ENCODE measurements at regions not wholly inside any gene's neighbourhood (a gene's known extent, or its start where the extent isn't known, plus 50 kb on each side); places are given as distances from the start of the nearest gene placed in this dataset.

DNA sequence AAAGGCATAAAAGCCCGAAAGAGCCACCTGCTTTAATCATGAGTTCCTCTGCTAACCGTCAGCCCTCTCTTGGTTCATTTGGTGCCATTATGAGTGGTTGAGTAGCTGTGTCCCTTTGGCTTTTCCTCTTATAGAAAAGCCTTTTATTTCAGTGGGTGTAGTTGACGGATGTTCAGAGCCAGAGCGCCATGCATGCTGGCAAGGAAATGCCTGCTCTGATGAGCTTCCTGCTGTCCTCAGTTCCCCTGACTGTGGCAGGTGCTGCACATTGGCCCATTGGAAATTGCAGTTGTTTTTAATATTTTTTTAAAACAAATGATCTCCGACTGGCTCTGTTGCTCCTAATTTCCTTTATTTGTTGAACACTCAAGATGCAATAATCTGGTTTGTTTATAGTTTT lies 77.3 kb upstream of the LIMCH1 start:
- DNase-seq, result no peak

DNA sequence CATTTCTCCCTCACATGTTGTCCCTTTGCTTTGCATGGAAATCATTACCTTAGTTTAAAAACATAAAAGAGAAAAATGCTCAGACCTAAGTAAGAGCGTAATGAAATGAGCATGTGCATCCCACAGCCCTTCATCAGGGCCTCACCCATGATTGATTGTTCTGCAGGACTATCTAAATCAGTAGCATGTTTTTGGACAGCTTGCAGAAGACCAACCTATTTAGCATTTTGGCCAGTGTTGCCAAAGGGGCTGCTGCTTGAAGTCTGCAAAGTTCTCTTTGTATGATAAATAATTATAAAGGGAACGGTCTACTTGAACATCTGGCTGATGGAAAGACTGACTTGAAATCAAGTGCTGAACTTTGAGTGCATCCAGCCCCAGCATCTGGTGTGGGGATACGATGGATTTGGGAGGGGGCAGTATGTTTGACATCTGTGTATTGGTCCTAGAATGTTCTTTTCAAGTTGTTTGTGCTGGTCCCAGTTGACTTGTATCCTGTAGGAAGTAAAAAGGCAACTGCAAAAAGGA lies 76.1 kb upstream of the LIMCH1 start:
- no peak for DNase-seq

GRCh38 chr4:41465146-41465761 lies 72.7 kb upstream of the LIMCH1 start:
- DNase-seq, result peak in 1 of 14 donors; percentile 20

DNA sequence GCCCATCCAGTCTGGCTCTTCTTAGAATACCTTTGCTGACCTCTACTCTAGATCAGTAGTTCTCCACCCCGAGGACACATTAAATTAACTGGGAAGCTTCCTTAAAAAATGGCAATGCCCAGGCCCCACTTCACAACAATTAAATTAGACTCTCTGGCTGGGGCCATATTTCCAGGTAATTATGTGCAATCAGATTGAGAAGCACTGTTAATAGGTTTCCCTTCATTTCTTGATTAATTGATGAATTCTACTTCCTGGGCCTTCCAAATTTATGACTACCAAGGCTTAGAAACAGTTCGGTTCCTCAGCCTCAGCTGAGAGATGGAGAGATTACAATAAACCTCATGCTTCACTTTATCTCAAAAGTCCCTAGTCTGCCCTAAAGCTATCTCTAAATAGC lies 71.7 kb upstream of the LIMCH1 start:
- DNase-seq, result no peak

DNA sequence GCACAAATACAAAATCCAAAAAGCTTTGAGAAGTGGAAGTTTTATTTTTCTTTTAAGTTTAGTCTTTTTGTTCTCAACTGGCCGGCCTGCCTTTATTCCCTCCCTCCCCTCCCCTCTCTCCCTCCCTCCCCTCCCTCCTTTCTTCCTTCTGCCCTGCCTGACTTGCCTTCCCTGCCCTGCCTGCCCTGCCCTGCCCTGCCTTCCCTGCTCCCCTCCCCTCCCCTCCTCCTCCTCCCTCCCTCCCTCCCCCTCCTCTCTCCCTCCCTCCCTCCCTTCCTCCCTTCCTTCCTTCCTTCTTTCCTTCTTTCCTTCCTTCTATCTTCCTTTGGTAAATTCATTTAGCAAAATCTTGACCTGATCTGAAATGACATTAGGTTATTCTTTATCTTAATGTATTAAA lies 69.8 kb upstream of the LIMCH1 start:
- no peak for DNase-seq

DNA sequence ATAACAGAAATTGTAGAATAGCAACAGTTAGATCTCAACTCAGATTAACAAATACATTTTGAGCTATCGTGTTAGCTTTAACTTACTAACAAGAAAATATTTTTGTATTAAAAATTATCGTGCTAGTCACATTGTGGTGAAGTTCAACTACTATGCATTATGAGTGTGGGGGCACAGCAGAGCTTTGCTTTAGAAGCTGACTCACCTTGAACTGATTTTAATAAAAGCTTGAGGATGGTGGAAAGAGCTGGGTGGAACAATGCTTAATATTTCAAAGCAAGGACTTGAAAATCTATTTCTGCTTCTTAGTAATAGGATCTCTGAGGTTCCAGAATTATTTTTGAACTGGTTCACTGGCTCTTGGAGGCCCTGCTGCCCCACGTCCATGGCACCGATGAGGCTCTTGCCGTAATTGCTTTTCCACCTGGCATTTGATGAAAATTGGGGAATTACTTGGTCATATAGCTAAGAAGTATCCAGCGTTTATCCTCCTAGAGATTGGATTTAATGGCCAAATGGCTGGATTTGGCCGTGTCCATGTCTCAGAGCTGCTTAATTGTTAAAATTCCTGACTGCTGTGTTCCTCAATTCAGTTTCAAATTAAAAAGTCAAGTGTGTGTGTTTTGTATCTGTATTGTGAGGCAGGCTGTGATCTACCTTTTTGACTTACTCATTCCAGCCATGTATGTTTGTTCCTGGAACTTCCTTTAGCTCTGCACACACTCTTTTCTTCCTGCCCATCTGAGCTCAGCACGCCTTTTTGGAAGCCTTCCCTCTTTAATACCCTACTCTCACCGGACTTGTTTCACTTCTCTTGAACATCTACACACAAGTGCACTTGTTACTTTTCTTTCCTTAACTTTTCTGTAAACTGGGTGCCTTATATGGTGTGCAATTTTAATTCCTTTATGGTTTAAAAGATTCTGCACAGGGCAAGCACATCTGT lies 66.6 kb upstream of the LIMCH1 start:
- DNase-seq, result no peak

- DNase-seq, result no peak
Measured at GRCh38 chr4:41472081-41472480, 65.9 kb upstream of the LIMCH1 start.

DNA sequence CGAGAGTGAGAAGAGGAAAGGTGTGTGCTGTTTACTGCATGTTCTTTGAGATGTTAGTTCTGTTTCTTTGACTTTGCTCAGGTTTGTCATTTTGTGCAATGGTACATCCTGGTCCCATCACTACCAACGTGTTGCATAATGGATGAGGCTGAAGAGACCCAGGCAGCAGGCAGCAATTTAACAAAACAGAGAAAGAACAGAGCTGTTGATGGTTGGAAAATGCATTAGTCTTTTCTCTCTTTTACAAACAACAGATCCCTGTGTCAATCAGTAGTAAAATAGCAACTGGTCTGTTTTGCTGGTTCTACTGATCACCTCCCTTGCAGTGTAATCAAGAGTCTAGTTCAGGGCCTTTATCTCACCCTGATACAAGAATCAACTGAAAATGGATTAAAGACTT lies 64.8 kb upstream of the LIMCH1 start:
- DNase-seq, result no peak

DNA sequence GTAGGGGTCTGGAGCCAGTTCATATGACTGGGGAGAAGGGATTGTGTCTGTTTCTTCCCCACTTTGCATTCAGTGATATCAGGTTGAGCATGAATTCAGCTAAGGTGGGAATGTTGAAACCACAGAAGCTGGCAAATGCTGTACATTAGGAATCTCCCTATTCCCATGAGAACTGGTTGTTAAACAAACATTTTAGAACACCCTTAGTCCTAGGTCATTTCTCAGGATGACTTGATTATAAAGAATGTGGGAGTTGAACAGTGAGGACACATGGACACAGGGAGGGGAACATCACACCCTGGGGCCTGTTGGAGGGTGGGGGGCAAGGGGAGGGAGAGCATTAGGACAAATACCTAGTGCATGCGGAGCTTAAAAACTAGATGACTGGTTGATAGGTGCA lies 62.6 kb upstream of the LIMCH1 start:
- DNase-seq, result no peak

GRCh38 chr4:41476310-41476885 lies 61.6 kb upstream of the LIMCH1 start:
- peak in 1 of 14 donors; percentile 22 for DNase-seq

GRCh38 chr4:41477181-41477905 lies 60.6 kb upstream of the LIMCH1 start:
- peak in 1 of 14 donors; percentile 2 for DNase-seq

- DNase-seq, result no peak
Measured at GRCh38 chr4:41478518-41478917, 59.4 kb upstream of the LIMCH1 start.

DNA sequence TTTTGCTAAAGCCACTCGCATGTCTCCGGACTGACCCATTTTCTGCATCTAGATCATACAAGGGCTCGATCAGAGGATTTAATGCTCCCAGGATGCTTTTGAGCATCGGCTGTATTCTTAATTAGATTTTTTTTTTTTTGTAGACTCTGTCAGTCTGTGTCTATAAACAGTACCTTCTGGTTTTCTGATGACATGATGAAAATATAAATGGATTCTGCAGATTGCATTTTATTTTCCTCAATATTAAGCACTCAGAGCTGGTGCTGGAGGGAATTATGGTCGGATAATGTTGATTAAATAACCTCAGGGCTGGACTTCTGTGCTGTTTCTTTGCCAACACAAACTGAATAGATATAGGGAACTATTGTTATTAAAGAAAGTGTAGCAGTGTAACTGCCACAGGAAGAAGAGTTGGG lies 57.1 kb upstream of the LIMCH1 start:
- DNase-seq, result peak in 1 of 14 donors; percentile 20

DNA sequence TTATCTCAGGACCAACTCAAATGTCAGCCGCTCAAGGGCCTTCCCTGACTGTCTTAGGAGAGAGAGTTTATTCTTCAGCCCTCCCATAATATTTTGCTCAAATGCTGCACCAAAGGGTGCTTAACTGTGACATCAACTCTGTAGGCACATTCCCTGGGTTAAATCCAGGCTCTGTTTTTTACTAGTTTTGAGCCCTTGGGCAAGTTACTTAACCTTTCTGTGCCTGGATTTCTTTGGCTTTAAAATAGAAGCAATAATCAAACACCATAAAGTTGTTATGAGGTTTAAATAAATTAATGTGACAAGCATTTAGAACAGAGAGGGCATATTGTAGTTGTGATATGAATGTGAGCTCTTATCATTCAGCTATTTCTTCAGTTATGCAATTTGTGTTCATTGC lies 54.2 kb upstream of the LIMCH1 start:
- DNase-seq, result no peak

DNA sequence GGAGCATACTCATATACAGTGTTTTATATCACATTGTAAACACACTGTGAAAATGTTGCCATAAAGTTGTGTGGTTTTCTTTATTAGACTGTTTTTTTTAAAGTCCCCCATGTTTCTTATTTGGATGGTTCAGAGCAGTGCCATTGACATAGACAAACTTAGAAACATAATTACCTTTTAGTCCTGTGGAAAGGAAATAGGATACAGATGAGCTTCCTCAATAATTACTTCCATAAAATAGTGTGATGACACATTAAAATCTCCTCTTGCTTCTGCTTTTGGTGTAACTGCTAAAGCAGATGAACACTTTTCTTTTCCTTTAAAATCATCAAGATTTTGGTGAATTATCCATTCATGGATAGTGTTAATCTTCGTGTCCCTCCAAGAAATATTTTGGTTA lies 52.9 kb upstream of the LIMCH1 start:
- DNase-seq, result no peak

DNA sequence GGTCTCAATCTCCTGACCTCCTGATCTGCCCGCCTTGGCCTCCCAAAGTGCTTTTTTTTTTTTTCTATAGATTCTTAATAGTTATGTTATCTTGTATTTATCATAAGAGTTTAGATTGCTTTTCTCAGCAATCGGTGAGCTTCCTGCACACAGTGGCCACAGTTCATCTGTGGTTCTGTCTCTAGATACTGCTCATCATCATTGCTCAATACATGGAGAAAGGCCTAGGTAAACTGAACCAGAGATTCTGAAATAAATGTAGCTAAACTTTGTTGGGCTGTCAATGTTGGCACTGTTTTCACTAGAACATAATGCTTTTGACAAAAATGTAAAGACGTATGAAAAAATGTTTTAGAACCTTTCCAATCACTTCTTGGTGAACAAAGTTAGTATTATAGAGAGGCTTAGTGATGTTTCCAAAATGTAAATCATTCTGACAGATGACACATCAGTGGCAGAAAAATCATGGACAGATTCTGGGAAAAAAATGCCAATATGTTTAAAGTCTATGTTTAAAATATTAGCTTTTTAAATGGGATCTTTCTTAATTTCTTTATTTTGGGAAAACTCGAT lies 50.0 kb upstream of the LIMCH1 start:
- no peak for DNase-seq

Measured in C1 segment of cervical spinal cord (tissue), 14 donors.